ENCODE measurements at regions not wholly inside any gene's neighbourhood (a gene's known extent, or its start where the extent isn't known, plus 50 kb on each side); places are given as distances from the start of the nearest gene placed in this dataset.
"Not testable (repeated sequence)": the region's sequence is repeated elsewhere in the genome, so short reads cannot be mapped to it uniquely, and the experiment has no call there.

DNA sequence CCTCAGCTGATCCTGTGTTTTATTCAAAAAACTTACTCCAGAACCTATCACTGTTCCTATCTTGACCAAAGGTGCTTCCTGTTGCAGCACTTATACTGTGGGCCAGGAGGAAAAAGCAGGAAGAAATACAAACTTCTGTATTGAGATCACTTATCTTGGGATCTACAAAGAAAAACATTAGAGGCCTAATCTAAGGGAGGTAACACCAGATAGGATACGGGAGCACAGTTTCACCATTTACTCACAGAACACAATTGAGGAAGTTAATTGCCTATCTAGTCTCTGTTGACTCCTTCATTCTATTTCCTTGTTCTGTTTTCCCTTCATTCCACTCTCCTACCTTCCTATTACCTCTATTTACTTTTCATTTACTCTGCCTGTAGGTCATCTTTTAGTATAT, 287.2 kb upstream of the LINC00305 start:
- intact Hi-C loops (cut with micrococcal nuclease), result no loop called here

DNA sequence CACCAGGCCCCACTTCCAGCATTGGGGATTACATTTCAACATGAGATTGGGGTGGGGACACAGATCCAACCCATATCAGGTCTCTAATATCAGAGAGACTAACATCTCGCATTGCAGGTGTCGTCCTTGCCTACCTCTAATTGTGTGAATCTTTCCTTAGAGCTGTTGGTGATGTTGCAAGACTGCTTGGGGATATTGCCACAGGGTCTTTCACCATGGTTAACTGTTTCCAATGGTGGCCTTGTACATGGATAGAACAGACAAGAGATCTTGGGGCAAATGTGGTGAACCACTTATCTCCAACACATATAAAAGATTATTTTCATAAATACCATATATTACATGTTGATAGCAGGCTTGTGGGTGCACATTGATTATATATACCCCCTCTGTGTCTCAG, 270.3 kb upstream of the LINC00305 start:
- intact Hi-C loops (cut with micrococcal nuclease), result no loop called here

DNA sequence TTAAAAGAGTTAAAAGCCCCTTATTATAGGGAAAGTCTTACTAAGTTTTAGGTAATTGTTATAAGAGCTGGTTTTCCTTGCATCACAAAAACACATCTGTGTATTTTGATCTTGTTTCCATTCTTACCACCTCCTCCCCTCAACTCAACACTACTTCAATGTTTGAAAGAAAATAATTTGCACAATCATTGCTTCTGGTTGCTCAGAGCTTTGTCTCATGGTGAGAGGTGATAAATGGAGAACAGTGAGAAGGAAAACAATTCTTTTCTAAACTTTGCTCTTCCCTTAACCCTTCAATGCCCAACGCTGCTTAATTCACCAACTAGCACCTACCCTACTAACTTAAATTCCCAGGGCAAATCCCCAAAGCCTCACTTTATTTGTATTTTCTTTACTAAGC, 268.1 kb upstream of the LINC00305 start:
- intact Hi-C loops (cut with micrococcal nuclease), result no loop called here

DNA sequence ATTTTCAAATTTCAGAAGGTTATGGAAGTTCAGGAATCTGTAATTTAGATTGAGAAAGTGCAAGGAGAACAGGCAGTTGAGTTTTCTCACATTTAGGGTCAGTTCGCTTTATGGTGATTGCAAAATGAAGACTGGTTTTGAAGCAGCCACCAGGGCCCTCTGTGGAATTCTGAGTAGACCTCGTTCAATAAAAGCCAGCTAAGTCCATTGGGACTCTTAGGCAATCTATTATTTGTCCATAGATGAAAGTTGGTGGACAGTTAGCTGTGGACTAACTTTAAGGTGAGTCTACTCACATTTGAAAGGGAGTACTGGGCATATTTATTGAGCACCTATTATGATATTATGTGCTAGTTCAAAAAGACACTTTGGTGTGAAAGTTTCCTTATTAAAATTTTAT, 266.3 kb upstream of the LINC00305 start:
- intact Hi-C loops (cut with micrococcal nuclease), result no loop called here

DNA sequence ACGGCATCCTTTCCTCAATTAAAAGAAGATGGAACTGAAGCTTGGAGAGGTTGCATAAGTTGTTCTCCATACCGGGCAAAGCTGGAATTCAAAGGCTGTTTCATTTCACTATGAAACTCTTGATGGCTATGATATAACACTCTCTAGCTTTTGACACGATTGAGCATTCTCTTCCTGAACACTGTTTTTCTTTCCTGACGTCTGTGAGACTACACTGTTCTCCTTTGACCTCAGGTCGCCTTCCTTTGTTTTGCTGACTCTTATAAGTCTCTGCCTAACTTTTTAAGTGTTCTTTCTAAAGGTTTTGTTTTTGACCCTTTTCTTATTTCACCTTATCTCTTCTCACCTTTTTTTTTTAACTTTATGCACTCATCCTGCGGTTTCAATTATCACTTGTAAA, 261.8 kb upstream of the LINC00305 start:
- intact Hi-C loops (cut with micrococcal nuclease), result no loop called here

DNA sequence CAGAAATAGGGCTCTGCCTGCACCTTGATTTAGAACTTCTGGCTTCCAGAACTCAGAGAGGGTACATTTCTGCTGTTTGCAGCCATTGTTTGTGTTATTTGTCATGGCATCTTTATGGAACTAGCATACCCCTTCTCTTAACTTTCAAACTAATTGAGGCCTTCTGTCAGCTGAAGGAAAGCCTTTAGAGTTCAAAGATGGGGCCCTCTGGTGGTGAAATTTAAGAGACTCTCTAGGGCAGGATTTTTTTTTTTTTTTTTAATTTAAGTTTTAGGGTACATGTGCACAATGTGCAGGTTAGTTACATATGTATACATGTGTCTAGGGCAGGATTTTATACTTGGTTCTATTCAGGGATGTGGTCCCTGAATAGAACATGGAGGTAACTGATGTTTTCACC, 260.6 kb upstream of the LINC00305 start:
- intact Hi-C loops (cut with micrococcal nuclease), result no loop called here

DNA sequence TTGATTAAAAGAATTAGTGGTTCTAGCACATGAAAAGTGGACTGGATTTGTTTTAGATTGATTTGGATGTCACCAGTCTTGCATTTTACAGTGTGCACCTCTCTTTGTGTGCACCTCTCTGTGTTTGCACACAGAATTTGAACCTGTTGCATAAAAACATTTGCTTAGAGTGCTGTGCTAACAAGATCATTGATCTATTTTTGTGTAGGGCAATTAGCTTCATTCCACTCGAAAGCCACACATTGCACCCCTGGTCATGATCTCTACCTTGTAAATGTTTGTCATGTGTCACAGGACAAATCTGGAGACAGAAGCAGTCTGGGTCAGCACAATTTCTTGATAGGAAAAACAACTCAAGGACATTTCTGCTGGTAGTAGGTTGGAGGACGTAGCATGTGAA, 258.7 kb upstream of the LINC00305 start:
- intact Hi-C loops (cut with micrococcal nuclease), result no loop called here

DNA sequence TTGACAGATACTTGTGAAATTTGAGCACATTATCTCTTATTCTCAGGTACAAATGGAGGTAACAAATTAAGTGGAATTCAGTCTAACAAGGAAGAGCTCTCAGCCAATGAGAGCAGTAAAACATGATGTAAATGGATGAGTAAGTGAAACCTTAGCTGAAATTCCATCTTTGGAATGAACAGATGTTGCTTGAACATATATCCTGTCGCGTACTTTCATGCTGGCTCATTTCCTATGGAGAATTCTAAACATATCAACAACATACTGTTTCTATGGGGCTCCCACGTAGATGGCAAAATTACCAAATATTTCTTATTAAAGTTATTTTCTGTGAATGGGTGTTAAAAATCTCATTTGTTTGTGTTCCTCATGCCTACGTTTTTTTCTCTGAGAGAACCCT, 256.3 kb upstream of the LINC00305 start:
- intact Hi-C loops (cut with micrococcal nuclease), result no loop called here

DNA sequence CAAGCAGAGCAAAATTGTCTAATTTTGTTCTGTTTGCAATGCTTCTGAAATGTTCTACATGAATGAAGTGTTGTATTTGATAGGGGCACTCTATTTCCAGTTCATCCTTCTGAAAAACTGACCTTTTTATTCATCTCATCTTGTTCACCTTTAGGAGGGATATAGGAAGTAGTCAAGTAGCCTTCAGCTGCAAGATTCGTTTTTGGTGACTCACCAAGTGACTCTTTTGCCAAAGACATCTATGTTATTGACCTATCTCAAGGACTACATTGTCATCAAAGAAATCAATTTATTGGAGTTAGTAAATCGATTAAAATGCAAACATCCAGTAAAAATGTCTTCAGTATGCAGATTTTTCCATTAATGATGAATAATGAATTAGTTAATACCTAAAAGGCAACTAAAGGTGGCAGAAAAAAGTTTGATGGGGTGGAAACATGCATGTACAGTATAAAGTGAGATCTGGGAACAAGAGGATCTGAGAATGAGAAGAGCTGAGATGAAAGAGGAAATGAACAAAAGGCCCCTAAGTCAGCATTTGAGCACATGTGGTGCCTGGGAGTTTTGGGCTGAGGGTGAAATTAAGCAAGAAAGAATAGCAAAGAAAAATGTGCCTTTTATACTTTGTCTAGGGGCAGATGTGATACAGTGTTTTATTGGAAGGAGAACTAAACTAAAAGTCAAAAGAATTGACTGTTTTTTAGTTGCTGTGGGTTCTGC, 255.1 kb upstream of the LINC00305 start:
- intact Hi-C loops (cut with micrococcal nuclease), result loop anchor here (5.0 kb wide), 1 partner anchor 367 kb away; no protein-coding TSS in a partner anchor

DNA sequence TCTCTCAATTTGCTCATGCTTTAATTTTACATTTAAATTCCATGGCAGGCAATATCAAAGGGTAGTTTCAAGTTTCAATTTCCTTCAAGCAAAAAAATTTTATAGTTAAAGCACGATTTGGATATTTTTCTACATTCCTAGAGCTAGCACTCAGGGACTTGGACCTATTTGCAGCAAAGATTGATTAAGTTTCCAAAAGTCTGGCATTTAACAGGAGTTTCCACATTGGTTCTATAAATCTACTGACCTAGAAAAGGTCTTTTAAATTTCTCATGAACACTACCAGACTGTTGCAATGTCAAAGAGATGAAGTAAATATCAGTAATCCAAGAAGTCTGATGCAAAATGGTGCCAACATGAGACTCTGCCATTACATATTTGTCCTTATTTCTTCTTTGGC, 253.7 kb upstream of the LINC00305 start:
- intact Hi-C loops (cut with micrococcal nuclease), result loop anchor here (5.0 kb wide), 1 partner anchor 365 kb away; no protein-coding TSS in a partner anchor

DNA sequence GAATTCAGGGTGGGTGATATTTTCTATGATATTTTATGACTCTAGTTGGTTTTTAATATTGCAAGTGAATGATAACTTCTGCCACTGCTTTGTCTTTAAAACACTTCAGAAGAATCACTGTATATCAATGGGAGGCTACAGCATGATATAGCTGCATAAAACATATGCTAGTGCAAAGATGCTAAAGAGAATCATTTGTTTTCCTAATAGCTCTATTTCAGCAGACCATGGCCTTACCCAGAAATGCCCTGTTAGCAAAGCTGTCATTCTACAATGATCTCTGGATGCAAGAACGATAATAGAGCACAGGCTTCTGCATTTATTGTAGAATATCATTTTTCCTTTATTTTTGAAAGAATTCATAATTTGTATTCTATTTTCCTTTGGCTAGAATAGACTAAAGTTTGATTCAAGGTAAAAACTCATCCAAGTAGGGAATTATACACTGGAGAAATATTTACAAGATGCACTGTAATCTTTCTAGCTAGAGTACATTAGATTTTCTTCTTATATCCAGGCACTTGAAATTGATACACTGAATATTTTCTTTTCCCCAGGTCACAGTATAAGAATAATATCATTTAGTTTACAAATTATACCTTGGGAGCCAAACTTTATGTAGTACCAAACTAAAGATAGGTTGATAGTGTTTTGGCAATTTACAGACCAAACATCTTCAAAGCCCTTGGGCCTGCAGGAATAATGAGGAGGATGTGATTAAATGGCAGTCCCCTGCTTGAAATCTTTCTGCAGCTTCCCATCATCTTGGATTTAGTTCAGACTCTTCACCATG, 252.6 kb upstream of the LINC00305 start:
- intact Hi-C loops (cut with micrococcal nuclease), result loop anchor here (5.0 kb wide), 1 partner anchor 364 kb away; no protein-coding TSS in a partner anchor

DNA sequence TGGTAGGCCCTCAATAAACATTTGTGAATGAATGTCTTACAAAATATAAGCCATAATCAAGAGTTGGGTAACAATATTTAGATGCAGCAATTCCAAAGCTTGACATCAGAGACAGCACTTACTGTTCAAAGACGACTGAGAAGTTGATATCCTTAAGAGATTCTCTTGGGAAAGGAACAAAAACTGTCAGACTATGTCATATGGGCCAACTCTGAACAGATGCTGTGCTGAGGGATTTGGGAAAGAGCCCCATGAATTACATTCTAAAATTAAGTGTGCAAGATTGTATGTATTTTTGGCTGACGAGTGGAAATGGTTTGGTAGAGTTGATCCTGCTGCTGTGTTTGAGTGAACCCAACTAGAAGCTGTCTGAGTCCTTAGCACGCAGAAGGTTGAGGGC, 250.7 kb upstream of the LINC00305 start:
- intact Hi-C loops (cut with micrococcal nuclease), result no loop called here

DNA sequence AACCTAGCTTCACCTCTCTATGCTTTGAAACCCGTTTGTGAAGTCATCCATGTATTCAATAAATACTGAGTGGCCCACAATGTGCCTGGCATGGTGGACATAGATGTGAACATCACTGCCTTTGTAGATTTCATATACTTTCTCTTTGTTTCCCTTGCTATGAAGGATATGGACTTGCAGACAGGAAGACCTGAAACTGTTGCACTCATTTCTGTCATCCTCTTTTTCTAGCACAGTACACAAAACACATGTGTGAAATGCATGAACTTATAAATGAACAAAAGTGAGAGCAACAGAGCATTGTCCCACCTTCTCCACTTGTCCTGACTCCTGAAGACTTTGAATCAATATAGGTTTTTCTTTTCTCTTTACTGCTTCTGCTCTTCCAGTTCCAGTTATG, 249.4 kb upstream of the LINC00305 start:
- intact Hi-C loops (cut with micrococcal nuclease), result no loop called here

DNA sequence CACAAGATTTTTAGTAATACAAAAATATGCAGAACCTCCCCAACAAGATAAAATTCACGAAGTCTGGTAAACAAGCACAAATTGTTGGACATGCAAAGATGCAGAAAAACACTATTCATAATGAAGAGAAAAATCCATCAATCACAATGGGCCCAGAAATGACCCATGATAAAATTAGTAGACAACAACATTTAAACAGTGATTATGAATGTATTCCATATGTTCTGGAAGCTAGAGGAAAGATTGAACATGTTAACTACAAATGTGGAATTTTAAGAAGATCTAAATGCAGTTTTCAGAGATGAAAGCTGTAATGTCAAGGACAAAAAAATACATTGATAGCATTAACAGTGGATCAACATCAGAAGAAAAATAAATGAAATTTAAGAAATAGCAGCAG, 243.3 kb upstream of the LINC00305 start:
- intact Hi-C loops (cut with micrococcal nuclease), result no loop called here

DNA sequence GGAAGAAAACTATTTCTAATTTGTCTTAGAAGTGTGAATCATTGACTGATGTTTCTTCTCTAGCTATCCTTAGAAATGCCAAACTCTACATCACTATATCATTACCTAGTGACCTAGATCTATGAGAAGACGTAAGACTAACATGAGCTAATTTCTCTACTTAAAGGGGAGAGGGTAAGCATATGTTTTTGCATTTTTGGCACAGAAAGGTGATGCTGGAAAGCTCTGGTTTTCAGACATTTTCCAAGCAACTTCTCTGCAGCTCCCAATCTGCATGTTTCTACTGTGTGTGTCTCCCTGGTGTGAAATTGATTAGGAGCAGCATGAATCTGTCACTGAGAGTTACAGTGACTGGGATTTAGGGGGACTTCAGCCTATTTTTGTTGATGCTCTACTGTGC, 235.2 kb upstream of the LINC00305 start:
- intact Hi-C loops (cut with micrococcal nuclease), result no loop called here

DNA sequence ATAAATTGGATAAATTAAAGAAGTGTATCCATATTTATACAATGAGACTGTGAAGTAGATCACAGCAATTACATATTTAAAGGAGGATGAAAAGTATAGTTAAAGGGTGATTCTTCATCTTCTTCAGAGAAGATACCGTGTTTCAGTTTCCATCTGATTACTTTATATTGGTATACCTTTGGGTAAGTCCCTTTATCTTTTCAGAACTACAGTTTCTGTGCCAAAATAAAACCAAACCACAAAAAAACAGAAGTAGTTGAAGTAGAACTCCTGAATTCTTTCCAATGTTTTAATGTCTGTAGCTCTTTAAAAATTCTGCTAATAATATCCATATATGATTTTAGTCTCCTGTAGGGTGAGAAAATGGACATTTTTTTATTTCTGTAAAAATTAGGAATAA, 231.2 kb upstream of the LINC00305 start:
- intact Hi-C loops (cut with micrococcal nuclease), result no loop called here

DNA sequence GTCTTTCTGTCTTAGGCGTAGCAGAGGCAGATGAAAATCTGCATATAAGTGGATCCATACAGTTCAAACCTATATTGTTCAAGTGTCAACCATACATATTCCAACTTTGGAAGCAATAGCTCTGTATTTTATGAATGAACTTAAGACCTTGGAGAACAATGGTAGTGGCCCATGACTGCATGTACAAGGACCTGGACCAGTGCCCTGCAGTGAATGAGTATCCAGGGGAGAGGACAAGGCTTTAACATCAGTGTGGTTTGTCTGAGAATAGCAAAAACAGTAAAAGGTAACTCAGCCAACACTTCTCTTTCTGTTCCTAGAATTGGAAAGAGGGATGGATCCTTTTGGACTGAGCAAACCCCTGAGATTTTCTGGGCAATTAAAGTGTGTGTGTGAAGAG, 230.8 kb upstream of the LINC00305 start:
- intact Hi-C loops (cut with micrococcal nuclease), result no loop called here

DNA sequence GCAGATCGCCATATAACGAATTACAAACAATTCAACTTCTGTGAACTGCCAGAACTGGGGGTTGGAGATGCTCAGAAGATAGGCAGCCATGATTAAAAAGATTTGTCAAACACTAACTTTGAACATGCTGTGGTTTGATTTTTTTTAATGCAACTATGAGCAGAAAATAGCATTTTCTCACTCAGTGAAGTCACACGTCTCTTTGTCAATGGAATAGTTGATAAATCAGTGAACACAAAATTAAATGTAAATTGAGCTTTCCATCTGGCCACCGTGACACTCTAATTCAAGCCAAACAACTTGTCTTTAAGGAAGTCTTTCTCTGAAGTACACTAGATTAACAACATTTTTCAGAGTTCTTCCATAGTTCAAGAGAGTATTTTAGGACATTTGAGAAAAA, 228.6 kb upstream of the LINC00305 start:
- intact Hi-C loops (cut with micrococcal nuclease), result no loop called here

DNA sequence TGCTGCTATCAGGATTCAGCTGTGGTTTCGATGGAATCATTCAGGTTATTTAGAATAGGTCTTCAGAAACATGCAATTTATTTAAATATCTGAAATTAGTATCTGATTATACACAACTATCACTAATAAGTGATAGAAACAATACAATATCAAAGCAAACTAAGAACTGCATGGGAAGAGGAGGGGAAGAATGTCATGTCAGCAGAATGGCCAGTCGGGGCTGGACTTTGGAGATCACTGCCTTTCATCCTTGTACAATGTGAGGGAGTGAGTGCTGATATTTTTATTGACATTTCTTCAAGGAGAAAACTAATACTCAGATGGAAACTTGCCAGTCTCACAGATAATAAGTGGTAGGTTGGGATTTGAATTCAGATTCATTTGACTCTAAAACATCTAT, 224.0 kb upstream of the LINC00305 start:
- intact Hi-C loops (cut with micrococcal nuclease), result no loop called here

DNA sequence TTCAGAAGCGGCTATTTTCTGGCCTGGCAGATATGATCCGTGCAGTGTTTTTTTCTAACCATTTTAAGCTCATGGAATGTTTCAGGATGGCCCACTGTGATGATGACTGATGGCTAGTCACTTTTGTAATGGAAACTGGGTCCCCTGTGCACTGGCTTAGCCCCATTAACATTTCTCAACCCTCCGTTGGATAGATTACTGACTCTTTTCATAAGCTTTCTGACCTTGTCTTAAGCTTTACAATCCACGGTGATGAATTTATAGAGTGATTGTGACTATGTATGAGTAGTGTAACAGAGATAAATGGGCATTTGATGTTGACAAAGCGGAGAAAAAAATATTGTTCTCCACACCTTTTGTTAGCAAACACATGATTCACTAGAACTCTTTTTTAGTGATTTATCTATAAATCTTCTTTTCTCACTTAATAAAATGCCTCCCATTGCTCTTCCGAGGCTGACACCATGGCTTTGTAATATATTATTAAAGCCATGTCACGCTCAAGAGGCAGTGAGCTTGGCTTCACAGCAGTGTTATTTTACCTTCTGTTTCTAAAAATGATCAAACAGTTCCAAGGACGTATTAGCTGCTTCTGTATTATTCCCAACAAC, 221.0 kb upstream of the LINC00305 start:
- intact Hi-C loops (cut with micrococcal nuclease), result not testable (repeated sequence)

DNA sequence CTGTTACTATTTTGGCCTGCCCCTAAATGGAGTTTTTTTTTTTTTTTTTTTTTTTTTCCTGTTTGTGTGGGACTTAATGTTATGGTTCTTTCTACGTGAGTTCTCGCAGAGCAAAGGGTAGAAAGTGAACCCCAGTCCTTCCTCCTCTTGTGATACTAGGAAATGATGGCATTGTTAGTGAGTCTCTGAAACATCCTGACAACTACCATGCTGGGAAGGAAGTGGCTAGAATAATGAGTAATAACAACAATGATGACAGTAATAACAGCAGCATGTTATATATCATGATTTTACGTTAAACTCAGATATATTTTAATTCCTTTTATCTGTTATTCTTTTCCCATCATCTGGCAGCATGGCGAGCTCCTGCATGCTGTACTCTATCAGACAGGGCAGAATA, 216.2 kb upstream of the LINC00305 start:
- intact Hi-C loops (cut with micrococcal nuclease), result no loop called here

DNA sequence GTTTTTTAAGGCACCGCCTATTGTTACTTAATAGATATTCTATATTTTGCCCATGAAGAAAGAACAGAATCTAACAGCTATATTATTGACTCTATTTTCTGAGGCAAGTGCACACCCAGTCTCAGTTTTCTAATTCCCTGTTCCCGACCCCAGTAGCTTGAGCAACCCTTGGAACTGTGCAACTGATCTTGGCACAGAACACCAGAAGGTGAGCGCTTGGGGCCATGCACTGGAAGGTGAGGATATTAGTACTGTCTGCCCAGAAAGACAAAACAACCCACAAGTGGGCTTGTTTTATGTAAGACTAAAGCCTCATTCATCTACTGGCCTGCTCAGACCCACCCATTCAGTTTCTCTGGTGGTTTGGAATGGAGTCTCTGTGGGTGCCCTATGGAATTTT, 188.8 kb upstream of the LINC00305 start:
- intact Hi-C loops (cut with micrococcal nuclease), result no loop called here
